GM12874 (cell line): ENCODE measurements at regions not wholly inside any gene's neighbourhood (a gene's known extent, or its start where the extent isn't known, plus 50 kb on each side); places are given as distances from the start of the nearest gene placed in this dataset.

Experiments used
- TF ChIP-seq, protein P1 (sequence below): IDR thresholded peaks from 2 replicates; pipeline ENCODE4 v1.5.1; 2011; ENCODE audit warnings: low read depth, mild to moderate bottlenecking, control low read depth, low read length, moderate library complexity; ENCODE audit not compliant: insufficient read depth

GRCh38 chr14:96706893-96707292 is 90.3 kb upstream of the VRK1 start:
- TF ChIP-seq, protein P1, sequence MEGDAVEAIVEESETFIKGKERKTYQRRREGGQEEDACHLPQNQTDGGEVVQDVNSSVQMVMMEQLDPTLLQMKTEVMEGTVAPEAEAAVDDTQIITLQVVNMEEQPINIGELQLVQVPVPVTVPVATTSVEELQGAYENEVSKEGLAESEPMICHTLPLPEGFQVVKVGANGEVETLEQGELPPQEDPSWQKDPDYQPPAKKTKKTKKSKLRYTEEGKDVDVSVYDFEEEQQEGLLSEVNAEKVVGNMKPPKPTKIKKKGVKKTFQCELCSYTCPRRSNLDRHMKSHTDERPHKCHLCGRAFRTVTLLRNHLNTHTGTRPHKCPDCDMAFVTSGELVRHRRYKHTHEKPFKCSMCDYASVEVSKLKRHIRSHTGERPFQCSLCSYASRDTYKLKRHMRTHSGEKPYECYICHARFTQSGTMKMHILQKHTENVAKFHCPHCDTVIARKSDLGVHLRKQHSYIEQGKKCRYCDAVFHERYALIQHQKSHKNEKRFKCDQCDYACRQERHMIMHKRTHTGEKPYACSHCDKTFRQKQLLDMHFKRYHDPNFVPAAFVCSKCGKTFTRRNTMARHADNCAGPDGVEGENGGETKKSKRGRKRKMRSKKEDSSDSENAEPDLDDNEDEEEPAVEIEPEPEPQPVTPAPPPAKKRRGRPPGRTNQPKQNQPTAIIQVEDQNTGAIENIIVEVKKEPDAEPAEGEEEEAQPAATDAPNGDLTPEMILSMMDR = no peak

GRCh38 chr14:96710060-96710666 is 87.0 kb upstream of the VRK1 start:
- TF ChIP-seq, protein P1 = no peak

GRCh38 chr14:96711559-96712267 is 85.5 kb upstream of the VRK1 start:
- TF ChIP-seq, protein P1 = no peak

DNA sequence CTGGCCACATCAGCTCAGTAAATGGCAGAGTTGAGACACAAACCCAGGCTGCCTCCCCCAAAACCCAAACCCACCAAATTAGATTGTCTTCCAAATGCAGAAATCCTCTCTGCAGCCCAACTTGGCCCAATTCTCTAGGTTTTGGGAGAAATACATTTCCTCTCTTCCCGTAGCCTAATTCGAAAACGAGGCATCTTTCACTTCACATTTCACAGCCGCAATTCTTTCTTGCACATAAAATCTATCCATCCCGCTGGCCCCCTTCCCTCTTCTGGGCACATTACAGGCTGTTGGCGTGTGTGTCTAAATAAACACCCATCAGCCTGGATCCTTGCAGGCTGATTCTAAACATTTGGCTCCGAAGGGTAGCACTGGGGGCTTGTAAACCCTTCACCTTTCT is 83.8 kb upstream of the VRK1 start:
- TF ChIP-seq, protein P1 = no peak

- TF ChIP-seq, protein P1 = no peak
Measured at GRCh38 chr14:96717116-96717515, 80.1 kb upstream of the VRK1 start.

DNA sequence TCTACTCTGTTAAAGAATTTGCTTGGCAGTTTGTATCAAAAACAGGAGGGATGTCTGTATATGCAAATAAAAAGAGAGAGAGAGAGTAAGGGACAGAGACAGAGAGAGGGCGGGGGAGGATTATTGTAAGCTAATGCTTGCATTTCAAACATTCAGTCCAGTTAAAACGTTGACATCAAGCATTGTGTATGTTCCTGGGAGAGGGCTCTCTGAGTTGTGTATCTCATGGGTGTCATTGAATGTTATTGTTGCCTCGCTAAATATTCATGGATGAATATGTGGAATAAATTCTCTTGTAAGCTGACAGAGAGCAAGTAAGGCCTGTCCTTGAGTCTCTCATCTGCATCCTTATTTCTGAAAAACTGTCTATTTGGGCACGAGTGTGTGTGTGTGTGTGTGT is 78.8 kb upstream of the VRK1 start:
- TF ChIP-seq, protein P1 = no peak

DNA sequence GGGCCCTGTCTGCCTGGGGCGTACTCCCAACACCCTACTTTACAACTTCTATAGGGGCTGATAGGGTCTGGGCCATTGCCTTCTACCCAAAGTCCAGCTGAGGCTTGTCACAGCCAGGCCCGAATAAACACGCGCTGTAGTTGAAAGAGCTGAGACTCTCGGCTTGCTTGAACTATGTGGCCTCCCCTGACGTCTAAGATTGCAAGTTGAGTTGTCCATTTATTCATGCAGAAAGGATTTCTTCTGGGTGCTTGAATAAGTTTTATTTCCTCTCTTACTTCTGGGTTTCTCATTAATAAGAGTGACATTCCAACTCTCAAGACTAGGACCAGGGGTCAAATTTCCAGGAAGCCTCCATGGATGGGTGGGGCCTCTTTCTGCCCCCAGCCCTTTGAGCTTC is 74.4 kb upstream of the VRK1 start:
- TF ChIP-seq, protein P1 = no peak
